Body of pancreas (tissue), 4 donors: ENCODE measurements at regions not wholly inside any gene's neighbourhood (a gene's known extent, or its start where the extent isn't known, plus 50 kb on each side); places are given as distances from the start of the nearest gene placed in this dataset.

Source experiments
- POLR2A ChIP-seq, 3 donors: fragments of 450-650 bp; IDR thresholded peaks; one replicate each; pipeline ENCODE4 v1.6.1; 2016; ENCODE audit warnings: antibody characterized with exemption in 3 of 3, mild to moderate bottlenecking in 2 of 3
- TF ChIP-seq, protein P1 (sequence below), 7 experiments: fragments of 450-650 bp in 4 of 7; fragments of 200-600 bp in 3 of 7; sonication (generic) in 3 of 7; IDR thresholded peaks; one replicate each; pipeline ENCODE4 v1.5.1; 2016 to 2019; ENCODE audit warnings: antibody characterized with exemption in 7 of 7

DNA sequence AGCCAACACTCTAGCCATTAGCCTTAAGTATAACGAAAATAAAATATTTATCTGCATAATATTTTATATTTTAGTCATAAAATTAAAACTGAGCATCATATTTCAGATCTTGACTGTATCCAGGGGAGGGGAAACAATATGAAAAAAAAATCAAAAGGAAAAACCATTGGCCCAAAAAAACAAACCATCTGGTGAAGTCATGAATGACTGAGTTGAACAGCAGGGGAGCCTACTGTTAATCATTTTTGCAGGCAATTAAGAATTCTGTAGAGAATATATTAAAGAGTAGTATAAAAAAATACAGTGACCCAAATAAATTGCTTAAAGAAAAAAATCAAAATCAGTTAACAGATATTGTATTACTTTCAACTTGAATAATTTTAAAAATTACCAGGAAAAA is 224.8 kb downstream of the C12orf50 start:
- TF ChIP-seq POLR2A (IDR thresholded peaks at IDR 0.05): no peak
- TF ChIP-seq, protein P1, sequence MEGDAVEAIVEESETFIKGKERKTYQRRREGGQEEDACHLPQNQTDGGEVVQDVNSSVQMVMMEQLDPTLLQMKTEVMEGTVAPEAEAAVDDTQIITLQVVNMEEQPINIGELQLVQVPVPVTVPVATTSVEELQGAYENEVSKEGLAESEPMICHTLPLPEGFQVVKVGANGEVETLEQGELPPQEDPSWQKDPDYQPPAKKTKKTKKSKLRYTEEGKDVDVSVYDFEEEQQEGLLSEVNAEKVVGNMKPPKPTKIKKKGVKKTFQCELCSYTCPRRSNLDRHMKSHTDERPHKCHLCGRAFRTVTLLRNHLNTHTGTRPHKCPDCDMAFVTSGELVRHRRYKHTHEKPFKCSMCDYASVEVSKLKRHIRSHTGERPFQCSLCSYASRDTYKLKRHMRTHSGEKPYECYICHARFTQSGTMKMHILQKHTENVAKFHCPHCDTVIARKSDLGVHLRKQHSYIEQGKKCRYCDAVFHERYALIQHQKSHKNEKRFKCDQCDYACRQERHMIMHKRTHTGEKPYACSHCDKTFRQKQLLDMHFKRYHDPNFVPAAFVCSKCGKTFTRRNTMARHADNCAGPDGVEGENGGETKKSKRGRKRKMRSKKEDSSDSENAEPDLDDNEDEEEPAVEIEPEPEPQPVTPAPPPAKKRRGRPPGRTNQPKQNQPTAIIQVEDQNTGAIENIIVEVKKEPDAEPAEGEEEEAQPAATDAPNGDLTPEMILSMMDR (IDR thresholded peaks at IDR 0.05): no peak
